Right lobe of liver (tissue), 4 donors: ENCODE measurements at regions not wholly inside any gene's neighbourhood (a gene's known extent, or its start where the extent isn't known, plus 50 kb on each side); places are given as distances from the start of the nearest gene placed in this dataset.

ENCODE experiments used
- POLR2A ChIP-seq: fragments of 450-650 bp; IDR thresholded peaks from one replicate; pipeline ENCODE4 v1.6.1; 2017; ENCODE audit warnings: antibody characterized with exemption, mild to moderate bottlenecking
- TF ChIP-seq, protein P1 (sequence below), 4 donors: fragments of 200-600 bp in 3 of 4; fragments of 450-650 bp in 1 of 4; IDR thresholded peaks; one replicate each; pipeline versions ENCODE4 v1.5.1 to v1.8.0; 2016 to 2022; ENCODE audit warnings: antibody characterized with exemption in 4 of 4, mild to moderate bottlenecking in 2 of 4
- donor health status: DM: no; HTN: no; CAD: no.
- donor health status: DM: no; HTN: no; CAD: no.
- donor health status: DM: no; HTN: yes; CAD: no.

DNA sequence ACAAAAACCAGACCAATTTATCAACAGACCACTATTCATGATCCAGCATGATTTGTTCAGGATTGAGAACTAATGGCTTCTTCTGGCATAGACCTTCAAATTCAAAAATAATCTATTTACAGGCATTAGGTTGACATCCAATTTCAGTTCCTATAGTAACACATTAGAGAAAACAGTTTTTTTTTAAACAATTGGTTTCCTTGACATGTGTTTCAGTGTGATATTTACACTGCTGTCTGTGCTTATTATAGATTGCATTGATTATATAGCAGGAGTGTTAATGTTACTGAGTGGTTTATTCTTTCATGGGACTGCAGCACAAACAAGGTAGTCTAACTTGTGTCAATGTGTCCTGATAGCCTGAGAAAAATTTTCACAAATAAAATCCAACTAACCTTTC, 579.3 kb downstream of the PLOD2 start:
- TF ChIP-seq, protein P1, sequence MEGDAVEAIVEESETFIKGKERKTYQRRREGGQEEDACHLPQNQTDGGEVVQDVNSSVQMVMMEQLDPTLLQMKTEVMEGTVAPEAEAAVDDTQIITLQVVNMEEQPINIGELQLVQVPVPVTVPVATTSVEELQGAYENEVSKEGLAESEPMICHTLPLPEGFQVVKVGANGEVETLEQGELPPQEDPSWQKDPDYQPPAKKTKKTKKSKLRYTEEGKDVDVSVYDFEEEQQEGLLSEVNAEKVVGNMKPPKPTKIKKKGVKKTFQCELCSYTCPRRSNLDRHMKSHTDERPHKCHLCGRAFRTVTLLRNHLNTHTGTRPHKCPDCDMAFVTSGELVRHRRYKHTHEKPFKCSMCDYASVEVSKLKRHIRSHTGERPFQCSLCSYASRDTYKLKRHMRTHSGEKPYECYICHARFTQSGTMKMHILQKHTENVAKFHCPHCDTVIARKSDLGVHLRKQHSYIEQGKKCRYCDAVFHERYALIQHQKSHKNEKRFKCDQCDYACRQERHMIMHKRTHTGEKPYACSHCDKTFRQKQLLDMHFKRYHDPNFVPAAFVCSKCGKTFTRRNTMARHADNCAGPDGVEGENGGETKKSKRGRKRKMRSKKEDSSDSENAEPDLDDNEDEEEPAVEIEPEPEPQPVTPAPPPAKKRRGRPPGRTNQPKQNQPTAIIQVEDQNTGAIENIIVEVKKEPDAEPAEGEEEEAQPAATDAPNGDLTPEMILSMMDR (IDR thresholded peaks at IDR 0.05), result no peak
- TF ChIP-seq POLR2A, result no peak
